Fibroblast of skin of back (primary cell): ENCODE measurements at regions not wholly inside any gene's neighbourhood (a gene's known extent, or its start where the extent isn't known, plus 50 kb on each side); places are given as distances from the start of the nearest gene placed in this dataset.
"Not testable (repeated sequence)": the region's sequence is repeated elsewhere in the genome, so short reads cannot be mapped to it uniquely, and the experiment has no call there.

Source experiments
- DNase-seq: peaks from one replicate; pipeline ENCODE4 v3.0.0-alpha.2; 2013

GRCh38 chrX:13518126-13518525 is 51.3 kb upstream of the EGFL6 start:
- DNase-seq, result peak; percentile 12

- DNase-seq, result no peak
These were observed 54.0 kb upstream of the EGFL6 start for GRCh38 chrX:13515211-13515930.

- no peak for DNase-seq
These were observed 57.5 kb upstream of the EGFL6 start for GRCh38 chrX:13511944-13512330.

GRCh38 chrX:13511241-13511943 is 58.0 kb upstream of the EGFL6 start:
- no peak for DNase-seq

- DNase-seq, result no peak
These were observed 61.5 kb upstream of the EGFL6 start for GRCh38 chrX:13507893-13508292.

GRCh38 chrX:13506574-13506973 is 62.8 kb upstream of the EGFL6 start:
- DNase-seq, result peak; percentile 38

- DNase-seq, result no peak
These were observed 66.8 kb upstream of the EGFL6 start for GRCh38 chrX:13502590-13502989.

- DNase-seq, result no peak
These were observed 69.7 kb upstream of the EGFL6 start for GRCh38 chrX:13499736-13500135.

GRCh38 chrX:13498238-13498637 is 71.2 kb upstream of the EGFL6 start:
- no peak for DNase-seq

GRCh38 chrX:13495232-13495631 is 74.2 kb upstream of the EGFL6 start:
- DNase-seq, result no peak

- DNase-seq, result no peak
These were observed 74.8 kb upstream of the EGFL6 start for GRCh38 chrX:13494562-13494961.

- no peak for DNase-seq
These were observed 75.7 kb upstream of the EGFL6 start for GRCh38 chrX:13493659-13494058.

GRCh38 chrX:13492286-13492685 is 77.1 kb upstream of the EGFL6 start:
- no peak for DNase-seq

- DNase-seq, result no peak
These were observed 78.3 kb upstream of the EGFL6 start for GRCh38 chrX:13491061-13491460.

- peak; percentile 53 for DNase-seq
These were observed 79.9 kb upstream of the EGFL6 start for GRCh38 chrX:13489454-13489853.

GRCh38 chrX:13487731-13488505 is 81.5 kb upstream of the EGFL6 start:
- DNase-seq, result peak; percentile 93

- no peak for DNase-seq
These were observed 84.2 kb upstream of the EGFL6 start for GRCh38 chrX:13485167-13485566.

- DNase-seq, result no peak
These were observed 85.6 kb upstream of the EGFL6 start for GRCh38 chrX:13483773-13484172.

- peak; percentile 46 for DNase-seq
These were observed 86.5 kb upstream of the EGFL6 start for GRCh38 chrX:13482746-13483541.

GRCh38 chrX:13480780-13481179 is 88.6 kb upstream of the EGFL6 start:
- DNase-seq, result not testable (repeated sequence)

- DNase-seq, result no peak
These were observed 90.0 kb upstream of the EGFL6 start for GRCh38 chrX:13479452-13479813.

- DNase-seq, result no peak
These were observed 90.5 kb upstream of the EGFL6 start for GRCh38 chrX:13478740-13479451.
